HEK293 (cell line): ENCODE measurements at regions not wholly inside any gene's neighbourhood (a gene's known extent, or its start where the extent isn't known, plus 50 kb on each side); places are given as distances from the start of the nearest gene placed in this dataset.

Experiments used
- BCL11A ChIP-seq: fragments of 450-650 bp; formaldehyde crosslinking; IDR thresholded peaks from 2 replicates; pipeline ENCODE4 v1.5.1; 2016; ENCODE audit warnings: low read depth, missing biosample characterization, missing genetic modification characterization
- BCL6B ChIP-seq: fragments of 450-650 bp; formaldehyde crosslinking; IDR thresholded peaks from 2 replicates; pipeline ENCODE4 v1.5.1; 2017; ENCODE audit warnings: missing biosample characterization, missing genetic modification characterization
- KLF1 ChIP-seq: fragments of 450-650 bp; formaldehyde crosslinking; IDR thresholded peaks from 2 replicates; pipeline ENCODE4 v1.5.1; 2016; ENCODE audit warnings: missing biosample characterization, missing genetic modification characterization
- KLF17 ChIP-seq: fragments of 450-650 bp; formaldehyde crosslinking; IDR thresholded peaks from 2 replicates; pipeline ENCODE4 v1.5.1; 2016; ENCODE audit warnings: missing biosample characterization, missing genetic modification characterization
- KLF7 ChIP-seq: fragments of 450-650 bp; formaldehyde crosslinking; IDR thresholded peaks from 2 replicates; pipeline ENCODE4 v1.5.1; 2016; ENCODE audit warnings: missing biosample characterization, missing genetic modification characterization, borderline replicate concordance
- PBX3 ChIP-seq: sonication (generic); formaldehyde crosslinking; IDR thresholded peaks from 2 replicates; pipeline ENCODE4 v1.8.1; 2022; ENCODE audit warnings: mild to moderate bottlenecking, moderate library complexity, missing genetic modification reagents
- PRDM10 ChIP-seq: fragments of 450-650 bp; formaldehyde crosslinking; IDR thresholded peaks from 2 replicates; pipeline ENCODE4 v1.5.1; 2016; ENCODE audit warnings: missing biosample characterization, missing genetic modification characterization
- PRDM6 ChIP-seq: fragments of 450-650 bp; formaldehyde crosslinking; IDR thresholded peaks from 2 replicates; pipeline ENCODE4 v1.5.1; 2017; ENCODE audit warnings: missing biosample characterization, missing genetic modification characterization
- REST ChIP-seq: fragments of 450-650 bp; formaldehyde crosslinking; IDR thresholded peaks from 2 replicates; pipeline ENCODE4 v1.5.1; 2016; ENCODE audit warnings: missing biosample characterization, missing genetic modification characterization
- SCRT2 ChIP-seq: fragments of 450-650 bp; formaldehyde crosslinking; IDR thresholded peaks from 2 replicates; pipeline ENCODE4 v1.5.1; 2016; ENCODE audit warnings: missing biosample characterization, missing genetic modification characterization
- SETDB1 ChIP-seq: IDR thresholded peaks from one replicate; pipeline ENCODE4 v1.6.1; 2017; ENCODE audit warnings: mild to moderate bottlenecking, low read length, moderate library complexity, mixed read lengths; ENCODE audit not compliant: insufficient read length
- YY2 ChIP-seq: fragments of 450-650 bp; formaldehyde crosslinking; IDR thresholded peaks from 2 replicates; pipeline ENCODE4 v1.5.1; 2016; ENCODE audit warnings: missing biosample characterization, missing genetic modification characterization
- ZBTB1 ChIP-seq: fragments of 450-650 bp; formaldehyde crosslinking; IDR thresholded peaks from 2 replicates; pipeline ENCODE4 v1.5.1; 2016; ENCODE audit warnings: missing biosample characterization, missing genetic modification characterization
- ZFP69B ChIP-seq: fragments of 450-650 bp; formaldehyde crosslinking; IDR thresholded peaks from 2 replicates; pipeline ENCODE4 v1.5.1; 2016; ENCODE audit warnings: missing biosample characterization, missing genetic modification characterization
- ZNF146 ChIP-seq: fragments of 450-650 bp; formaldehyde crosslinking; IDR thresholded peaks from 2 replicates; pipeline ENCODE4 v1.5.1; 2016; ENCODE audit warnings: missing biosample characterization, missing genetic modification characterization
- ZNF148 ChIP-seq: fragments of 450-650 bp; formaldehyde crosslinking; IDR thresholded peaks from 2 replicates; pipeline ENCODE4 v1.5.0; 2017; ENCODE audit warnings: missing biosample characterization, missing genetic modification characterization, borderline replicate concordance
- ZNF560 ChIP-seq: fragments of 450-650 bp; formaldehyde crosslinking; IDR thresholded peaks from 2 replicates; pipeline ENCODE4 v1.5.1; 2017; ENCODE audit warnings: missing biosample characterization, missing genetic modification characterization, borderline replicate concordance
- ZNF645 ChIP-seq: fragments of 450-650 bp; formaldehyde crosslinking; IDR thresholded peaks from 2 replicates; pipeline ENCODE4; 2016; ENCODE audit warnings: missing biosample characterization, missing genetic modification characterization
- ZNF654 ChIP-seq: fragments of 450-650 bp; formaldehyde crosslinking; IDR thresholded peaks from 2 replicates; pipeline ENCODE4 v1.5.1; 2016; ENCODE audit warnings: low read depth, missing biosample characterization, missing genetic modification characterization
- ZXDB ChIP-seq: fragments of 450-650 bp; formaldehyde crosslinking; IDR thresholded peaks from 2 replicates; pipeline ENCODE4 v1.5.1; 2016; ENCODE audit warnings: missing biosample characterization, missing genetic modification characterization

GRCh38 chr3:23741036-23741706 lies 64.6 kb upstream of the UBE2E1 start (continued):
- peak; percentile 26 for TF ChIP-seq PRDM10 (tag by site-specific recombination)
- peak; percentile 87 for TF ChIP-seq SCRT2
- TF ChIP-seq KLF7 (tag by site-specific recombination), result no peak
- TF ChIP-seq PRDM6 (tag by site-specific recombination), result 0 out of 2 replicates have a peak, but pooled peaks have one; percentile 21
- TF ChIP-seq SETDB1, result no peak
- TF ChIP-seq ZBTB1, result no peak
- peak; percentile 89 for TF ChIP-seq KLF17 (tag by site-specific recombination)
- TF ChIP-seq ZFP69B (tag by site-specific recombination), result peak; percentile 59; the same call in 1 of the 2 replicates
- no peak for TF ChIP-seq ZNF654
- 0 out of 2 replicates have a peak, but pooled peaks have one; percentile 34 for TF ChIP-seq BCL11A (tag by site-specific recombination)
- no peak for TF ChIP-seq YY2 (tag by site-specific recombination)
- peak; percentile 78 for TF ChIP-seq ZXDB (tag by site-specific recombination)
- no peak for TF ChIP-seq BCL6B (tag by site-specific recombination)
- TF ChIP-seq KLF1, result peak; percentile 89
- no peak for TF ChIP-seq PBX3 (CRISPR knock-in tag)
- TF ChIP-seq ZNF146, result no peak
- TF ChIP-seq ZNF645 (tag by site-specific recombination), result no peak
- no peak for TF ChIP-seq ZNF560
- no peak for TF ChIP-seq ZNF148 (tag by site-specific recombination)
- TF ChIP-seq REST (tag by site-specific recombination), result no peak
